ENCODE measurements at regions not wholly inside any gene's neighbourhood (a gene's known extent, or its start where the extent isn't known, plus 50 kb on each side); places are given as distances from the start of the nearest gene placed in this dataset.

DNA sequence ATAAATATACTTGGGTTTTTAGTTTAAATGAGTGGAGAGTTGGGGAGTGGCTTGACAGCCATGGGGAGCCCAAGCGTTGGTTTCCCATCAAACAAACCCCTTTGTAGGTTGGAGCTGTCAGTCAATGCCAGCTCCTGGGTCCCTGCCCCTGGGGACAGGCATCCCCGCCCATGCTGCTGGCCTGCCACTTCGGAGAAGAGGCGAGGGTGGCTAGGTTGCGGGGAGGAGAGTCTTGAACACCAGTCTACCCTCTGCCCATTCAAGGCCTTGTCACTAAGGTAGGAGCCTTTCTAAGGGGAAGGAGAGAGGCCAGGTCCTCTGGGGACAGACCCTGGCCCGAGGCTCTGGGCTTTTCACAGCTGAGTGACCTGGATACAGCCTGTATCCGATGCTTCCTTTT, 211.9 kb upstream of the CADM1 start:
- 72% methylated on average over 6 of the region's 7 CpGs for WGBS
- TF ChIP-seq EP300 (IDR thresholded peaks at IDR 0.05) (no peak), POLR2AphosphoS5 (IDR thresholded peaks at IDR 0.05) (no peak), POLR2A (IDR thresholded peaks at IDR 0.05) (no peak)
- TF ChIP-seq, protein P1, sequence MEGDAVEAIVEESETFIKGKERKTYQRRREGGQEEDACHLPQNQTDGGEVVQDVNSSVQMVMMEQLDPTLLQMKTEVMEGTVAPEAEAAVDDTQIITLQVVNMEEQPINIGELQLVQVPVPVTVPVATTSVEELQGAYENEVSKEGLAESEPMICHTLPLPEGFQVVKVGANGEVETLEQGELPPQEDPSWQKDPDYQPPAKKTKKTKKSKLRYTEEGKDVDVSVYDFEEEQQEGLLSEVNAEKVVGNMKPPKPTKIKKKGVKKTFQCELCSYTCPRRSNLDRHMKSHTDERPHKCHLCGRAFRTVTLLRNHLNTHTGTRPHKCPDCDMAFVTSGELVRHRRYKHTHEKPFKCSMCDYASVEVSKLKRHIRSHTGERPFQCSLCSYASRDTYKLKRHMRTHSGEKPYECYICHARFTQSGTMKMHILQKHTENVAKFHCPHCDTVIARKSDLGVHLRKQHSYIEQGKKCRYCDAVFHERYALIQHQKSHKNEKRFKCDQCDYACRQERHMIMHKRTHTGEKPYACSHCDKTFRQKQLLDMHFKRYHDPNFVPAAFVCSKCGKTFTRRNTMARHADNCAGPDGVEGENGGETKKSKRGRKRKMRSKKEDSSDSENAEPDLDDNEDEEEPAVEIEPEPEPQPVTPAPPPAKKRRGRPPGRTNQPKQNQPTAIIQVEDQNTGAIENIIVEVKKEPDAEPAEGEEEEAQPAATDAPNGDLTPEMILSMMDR (IDR thresholded peaks at IDR 0.05), result no peak

DNA sequence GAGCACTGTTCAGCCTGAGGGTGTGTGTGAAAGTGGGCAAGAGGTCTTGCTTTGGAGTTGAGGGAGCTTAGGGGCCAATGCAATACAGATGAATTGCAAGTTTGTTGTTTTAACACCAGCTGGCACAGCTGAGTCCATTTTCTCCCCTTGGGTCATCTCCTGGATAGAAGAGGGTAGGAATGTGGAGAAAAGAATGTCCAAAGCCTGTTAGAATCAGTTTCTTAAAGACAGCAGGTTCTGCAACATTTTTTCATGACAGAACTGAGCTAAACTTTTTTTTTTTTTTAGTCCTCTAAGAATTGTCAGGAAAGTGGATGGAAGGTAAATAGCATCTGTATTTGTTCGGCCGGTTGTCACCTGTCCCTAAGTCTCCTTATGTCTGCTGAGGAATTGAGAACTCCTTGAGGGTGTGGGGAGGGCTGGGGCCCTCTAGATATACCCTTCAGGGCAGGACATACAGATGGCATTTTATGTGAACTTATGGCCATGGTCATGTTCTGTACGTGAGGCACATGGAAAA, 211.1 kb upstream of the CADM1 start:
- Histone ChIP-seq H3K4me1 (peaks cover 6% of the 10 kb centered on the region), H3K27me3 (peaks cover 23% of the 10 kb centered on the region), H3K27ac (no peak overlapping the region), H3K9me3 (no peaks in the 10 kb centered on the region), H3K36me3 (no peaks in the 10 kb centered on the region), H3K4me3 (no peak overlapping the region)
- TF ChIP-seq POLR2A (IDR thresholded peaks at IDR 0.05) (no peak), EP300 (IDR thresholded peaks at IDR 0.05) (no peak), POLR2AphosphoS5 (IDR thresholded peaks at IDR 0.05) (no peak)
- TF ChIP-seq, protein P1 (IDR thresholded peaks at IDR 0.05), result no peak
- 83% methylated on average over 3 of the region's 3 CpGs for WGBS
- no peak for DNase-seq (ENCODE audit: low spot score in 2 of 2)

More for the DNA sequence above, 211.9 kb upstream of the CADM1 start:
- no peaks in the 10 kb centered on the region for H3K36me3 ChIP-seq
- peaks cover 20% of the 10 kb centered on the region for H3K27me3 ChIP-seq
- H3K4me1 ChIP-seq, result peaks cover 6% of the 10 kb centered on the region
- no peak overlapping the region for H3K27ac ChIP-seq
- no peak for DNase-seq (ENCODE audit: low spot score in 2 of 2)
- no peaks in the 10 kb centered on the region for H3K9me3 ChIP-seq
- H3K4me3 ChIP-seq, result no peak overlapping the region

DNA sequence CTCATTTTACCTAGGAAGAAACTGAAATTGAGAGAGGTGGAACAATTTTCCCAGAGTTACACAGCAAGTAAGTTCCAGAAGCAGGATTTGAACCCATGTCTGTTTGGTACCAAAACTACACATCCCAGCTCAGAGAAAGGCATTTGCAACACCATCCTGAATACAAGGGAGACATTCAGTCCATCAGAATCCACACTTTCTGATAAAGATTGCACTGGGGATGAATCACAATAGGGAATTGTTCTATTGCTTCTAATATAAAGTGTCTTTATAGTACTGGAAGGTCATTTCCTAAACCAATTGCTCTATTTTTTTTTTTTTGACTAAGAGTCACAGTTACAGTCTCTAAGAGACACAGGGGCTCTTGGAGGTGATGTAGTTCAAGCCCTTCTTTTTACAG, 208.1 kb upstream of the CADM1 start:
- Histone ChIP-seq H3K36me3 (no peaks in the 10 kb centered on the region), H3K27ac (no peak overlapping the region), H3K4me3 (no peak overlapping the region), H3K4me1 (peaks cover 6% of the 10 kb centered on the region), H3K9me3 (no peaks in the 10 kb centered on the region), H3K27me3 (peaks cover 28% of the 10 kb centered on the region)
- DNase-seq (ENCODE audit: low spot score in 2 of 2), result no peak
- TF ChIP-seq POLR2AphosphoS5 (IDR thresholded peaks at IDR 0.05) (no peak), EP300 (IDR thresholded peaks at IDR 0.05) (no peak), POLR2A (IDR thresholded peaks at IDR 0.05) (no peak)
- TF ChIP-seq, protein P1 (IDR thresholded peaks at IDR 0.05), result no peak

DNA sequence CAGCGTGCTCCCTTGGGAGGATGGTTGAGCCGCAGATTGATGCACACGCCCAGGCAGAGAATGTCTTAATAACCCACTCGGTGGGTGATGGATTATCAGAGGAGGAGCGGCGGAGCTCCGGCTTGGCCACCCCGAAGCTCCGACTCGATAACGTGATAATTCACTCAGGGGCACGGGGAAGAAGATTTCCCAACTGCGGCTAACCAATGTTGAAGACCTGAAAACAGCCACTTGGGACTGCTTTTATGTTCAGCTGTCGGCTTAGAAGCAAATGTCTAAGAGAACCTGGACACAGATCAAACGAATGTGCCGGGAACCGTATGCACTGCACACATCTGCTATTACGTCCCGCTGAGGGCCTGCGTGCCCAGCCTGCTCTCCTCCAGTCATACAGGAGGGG, 206.8 kb upstream of the CADM1 start:
- H3K27me3 ChIP-seq, result peaks cover 21% of the 10 kb centered on the region
- peaks cover 5% of the 10 kb centered on the region for H3K4me1 ChIP-seq
- no peaks in the 10 kb centered on the region for H3K9me3 ChIP-seq
- 54% methylated on average over 19 of the region's 20 CpGs for WGBS
- DNase-seq (ENCODE audit: low spot score in 2 of 2), result no peak
- no peak overlapping the region for H3K27ac ChIP-seq
- no peak overlapping the region for H3K4me3 ChIP-seq
- H3K36me3 ChIP-seq, result no peaks in the 10 kb centered on the region
- no peak for TF ChIP-seq POLR2AphosphoS5 (IDR thresholded peaks at IDR 0.05)
- TF ChIP-seq EP300 (IDR thresholded peaks at IDR 0.05), result no peak
- TF ChIP-seq, protein P1 (IDR thresholded peaks at IDR 0.05), result no peak
- no peak for TF ChIP-seq POLR2A (IDR thresholded peaks at IDR 0.05)

DNA sequence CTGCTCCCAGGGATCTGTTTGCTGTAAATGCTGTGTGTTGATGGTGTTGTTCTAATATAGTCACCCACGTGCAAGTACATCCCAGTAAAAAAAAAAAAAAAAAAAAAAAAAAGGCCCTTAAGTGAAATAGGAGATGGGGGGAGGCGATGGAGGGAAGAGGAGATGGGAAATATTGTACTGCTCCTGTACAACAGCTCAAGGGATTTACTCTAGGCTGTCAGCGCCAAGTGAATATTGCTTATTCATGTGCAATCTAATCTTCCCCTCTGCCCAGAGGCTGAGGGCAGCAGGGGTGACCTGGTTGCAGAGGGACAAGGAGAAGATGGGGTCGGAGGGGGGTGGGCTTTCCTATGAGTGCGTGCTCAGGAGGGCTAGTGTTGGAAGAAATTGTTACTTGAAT, 206.2 kb upstream of the CADM1 start:
- no peak overlapping the region for H3K27ac ChIP-seq
- H3K4me3 ChIP-seq, result no peak overlapping the region
- no peaks in the 10 kb centered on the region for H3K36me3 ChIP-seq
- 70% methylated on average over 5 of the region's 5 CpGs for WGBS
- peaks cover 5% of the 10 kb centered on the region for H3K4me1 ChIP-seq
- no peaks in the 10 kb centered on the region for H3K9me3 ChIP-seq
- TF ChIP-seq POLR2A (IDR thresholded peaks at IDR 0.05), result no peak
- TF ChIP-seq EP300 (IDR thresholded peaks at IDR 0.05), result no peak
- TF ChIP-seq, protein P1 (IDR thresholded peaks at IDR 0.05), result no peak
- no peak for TF ChIP-seq POLR2AphosphoS5 (IDR thresholded peaks at IDR 0.05)
- no peak for DNase-seq (ENCODE audit: low spot score in 2 of 2)
- peaks cover 21% of the 10 kb centered on the region for H3K27me3 ChIP-seq

All from suprapubic skin (tissue), 4 donors.